ENCODE measurements at regions not wholly inside any gene's neighbourhood (a gene's known extent, or its start where the extent isn't known, plus 50 kb on each side); places are given as distances from the start of the nearest gene placed in this dataset.
A peak's percentile ranks its signal among the peaks of the same experiment; 100 is the strongest.

- Histone ChIP-seq H3K9me3 (no peaks in the 10 kb centered on the region), H3K4me1 (peaks cover 11 to 15% of the 10 kb centered on the region in 2 donors), H3K27ac (no peak overlapping the region), H3K36me3 (no peaks in the 10 kb centered on the region), H3K4me3 (no peak overlapping the region), H3K27me3 (no peaks in the 10 kb centered on the region)
- intact Hi-C loops (cut with DNase I; ENCODE audit: low total_unique reads) (no loop called here), in situ Hi-C loops (cut with MboI; ENCODE audit: low sequenced_read_pairs in 4 of 4) (loop anchor here in 3 of 4 donors (10.0 to 25.0 kb wide), 3 partner anchors 167 to 258 kb away; no protein-coding TSS in a partner anchor)
- TF ChIP-seq POLR2A (IDR thresholded peaks at IDR 0.05) (no peak), CTCF (IDR thresholded peaks at IDR 0.05 in 4 of 5, conservative IDR thresholded peaks at IDR 0.05 in 1 of 5) (no peak)
- DNase-seq (no peak), ATAC-seq (no peak)
Observed at GRCh38 chr5:36519881-36520280, 86.5 kb upstream of the SLC1A3 start.

DNA sequence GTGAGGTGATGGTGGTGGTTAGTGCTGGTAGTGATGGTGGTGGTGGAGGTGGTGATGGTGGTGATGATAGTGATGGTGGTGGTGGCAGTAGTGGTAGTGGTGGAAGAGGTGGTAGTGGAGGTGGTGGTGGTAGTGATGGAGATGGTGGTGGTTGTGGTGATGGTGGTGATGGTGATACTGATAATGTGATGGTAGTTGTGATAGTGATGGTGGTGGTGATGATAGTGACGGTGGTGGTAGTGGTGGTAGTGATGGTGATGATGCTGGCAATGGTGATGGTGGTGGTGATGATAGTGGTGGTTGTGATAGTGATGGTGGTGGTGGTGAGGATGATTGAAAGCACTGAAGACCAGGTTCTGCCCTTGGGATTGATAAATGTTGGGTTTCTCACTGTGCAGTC is 85.2 kb upstream of the SLC1A3 start:
- no peak for ATAC-seq
- Histone ChIP-seq H3K4me3 (no peak overlapping the region), H3K36me3 (no peaks in the 10 kb centered on the region), H3K4me1 (peaks cover 11 to 15% of the 10 kb centered on the region in 2 donors), H3K9me3 (no peaks in the 10 kb centered on the region), H3K27ac (no peak overlapping the region), H3K27me3 (no peaks in the 10 kb centered on the region)
- DNase-seq: no peak
- intact Hi-C loops (cut with DNase I; ENCODE audit: low total_unique reads) (no loop called here), in situ Hi-C loops (cut with MboI; ENCODE audit: low sequenced_read_pairs in 4 of 4) (loop anchor here in 2 of 4 donors (25.0 kb wide), 2 partner anchors 166 to 259 kb away; no protein-coding TSS in a partner anchor)
- TF ChIP-seq CTCF (IDR thresholded peaks at IDR 0.05 in 4 of 5, conservative IDR thresholded peaks at IDR 0.05 in 1 of 5): no peak
- TF ChIP-seq POLR2A (IDR thresholded peaks at IDR 0.05): no peak

DNA sequence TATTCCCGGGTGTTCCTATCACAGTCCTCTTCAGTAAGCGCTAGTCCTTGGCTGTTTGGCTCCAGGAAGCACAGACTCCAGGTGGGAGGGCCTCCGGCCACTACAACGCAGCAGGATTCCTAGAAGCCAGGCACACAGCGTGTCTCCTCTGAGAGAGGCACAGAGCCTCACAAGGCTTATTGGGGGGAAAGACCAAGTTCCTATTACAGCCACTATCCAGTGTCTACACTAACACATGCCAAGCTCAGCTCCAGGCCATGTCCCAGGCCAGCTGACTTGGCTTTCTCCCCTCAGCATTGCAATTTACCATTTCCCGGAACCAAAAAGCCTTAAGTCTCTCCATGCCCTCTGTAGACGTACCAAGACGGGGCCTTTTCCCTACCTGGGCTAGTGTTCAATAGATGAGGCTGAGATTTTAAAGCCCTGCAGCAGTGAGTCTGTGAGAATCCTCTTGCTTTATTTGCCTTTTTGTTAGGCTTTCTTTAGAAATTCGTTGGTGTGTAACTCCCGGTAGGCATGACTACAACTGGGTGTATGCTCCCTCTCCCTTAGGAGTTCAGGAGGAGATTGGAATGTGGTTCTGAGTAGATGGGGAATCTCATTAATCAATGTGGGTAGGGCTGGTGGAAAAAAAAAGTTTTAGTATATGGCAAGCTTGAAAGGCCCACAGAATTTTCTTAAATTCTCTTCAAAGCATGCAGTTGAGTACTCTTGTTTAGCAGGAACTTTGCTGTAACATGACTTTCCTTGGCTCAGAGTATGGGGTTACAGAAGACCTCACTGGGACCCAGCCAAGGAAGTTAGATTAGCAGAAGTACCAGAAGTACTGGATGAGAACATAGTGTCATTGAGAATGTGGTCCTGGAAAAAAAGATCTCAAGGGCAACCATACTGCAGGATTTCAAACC is 84.3 kb upstream of the SLC1A3 start:
- Histone ChIP-seq H3K4me1 (peaks cover 11 to 15% of the 10 kb centered on the region in 2 donors), H3K9me3 (no peaks in the 10 kb centered on the region), H3K4me3 (peak overlapping the region in 1 of 4 donors; percentile 10), H3K27ac (peak overlapping the region in 3 of 4 donors; percentile 10 to 68 (median 26)), H3K27me3 (no peaks in the 10 kb centered on the region), H3K36me3 (no peaks in the 10 kb centered on the region)
- ATAC-seq: peak; percentile 64 to 78
- in situ Hi-C loops (cut with MboI; ENCODE audit: low sequenced_read_pairs in 4 of 4): loop anchor here in 2 of 4 donors (25.0 kb wide), 2 partner anchors 165 to 260 kb away; no protein-coding TSS in a partner anchor
- intact Hi-C loops (cut with DNase I; ENCODE audit: low total_unique reads): no loop called here
- TF ChIP-seq POLR2A (IDR thresholded peaks at IDR 0.05) (no peak), CTCF (IDR thresholded peaks at IDR 0.05 in 4 of 5, conservative IDR thresholded peaks at IDR 0.05 in 1 of 5) (no peak)
- peak in 1 of 2 donors; percentile 17 for DNase-seq

DNA sequence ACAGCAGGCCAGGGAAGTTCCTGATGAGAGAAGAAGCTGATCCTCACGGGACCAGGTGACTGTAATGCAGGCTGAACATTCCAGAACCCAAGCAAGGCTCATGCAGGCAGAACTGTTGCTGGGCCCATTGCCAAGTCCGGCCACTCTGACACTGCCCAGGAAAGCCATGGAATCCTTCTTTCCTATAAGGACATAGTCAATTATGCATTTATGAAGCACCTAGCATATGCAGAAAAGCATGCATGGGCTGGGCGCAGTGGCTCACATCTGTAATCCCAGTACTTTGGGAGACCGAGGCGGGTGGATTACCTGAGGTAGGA is 83.7 kb upstream of the SLC1A3 start:
- intact Hi-C loops (cut with DNase I; ENCODE audit: low total_unique reads): no loop called here
- Histone ChIP-seq H3K4me3 (no peak overlapping the region), H3K27ac (no peak overlapping the region)

More for the DNA sequence above, 83.7 kb upstream of the SLC1A3 start:
- in situ Hi-C loops (cut with MboI; ENCODE audit: low sequenced_read_pairs in 4 of 4): loop anchor here in 2 of 4 donors (25.0 kb wide), 2 partner anchors 165 to 260 kb away; no protein-coding TSS in a partner anchor
- Histone ChIP-seq H3K4me1 (peaks cover 11 to 15% of the 10 kb centered on the region in 2 donors), H3K36me3 (no peaks in the 10 kb centered on the region), H3K27me3 (no peaks in the 10 kb centered on the region), H3K9me3 (no peaks in the 10 kb centered on the region)
- no peak for DNase-seq
- no peak for TF ChIP-seq POLR2A (IDR thresholded peaks at IDR 0.05)
- TF ChIP-seq CTCF (IDR thresholded peaks at IDR 0.05 in 4 of 5, conservative IDR thresholded peaks at IDR 0.05 in 1 of 5): no peak
- no peak for ATAC-seq
